Activated CD4-positive, alpha-beta T cell treated with anti-CD3 and anti-CD28 coated beads for 24 hours (primary cell): ENCODE measurements at regions not wholly inside any gene's neighbourhood (a gene's known extent, or its start where the extent isn't known, plus 50 kb on each side); places are given as distances from the start of the nearest gene placed in this dataset.

ENCODE experiments used
- DNase-seq, 2 donors: peaks; one replicate each; pipeline ENCODE4 v3.0.0-alpha.2; 2020; ENCODE audit warnings: low read depth in 2 of 2

DNA sequence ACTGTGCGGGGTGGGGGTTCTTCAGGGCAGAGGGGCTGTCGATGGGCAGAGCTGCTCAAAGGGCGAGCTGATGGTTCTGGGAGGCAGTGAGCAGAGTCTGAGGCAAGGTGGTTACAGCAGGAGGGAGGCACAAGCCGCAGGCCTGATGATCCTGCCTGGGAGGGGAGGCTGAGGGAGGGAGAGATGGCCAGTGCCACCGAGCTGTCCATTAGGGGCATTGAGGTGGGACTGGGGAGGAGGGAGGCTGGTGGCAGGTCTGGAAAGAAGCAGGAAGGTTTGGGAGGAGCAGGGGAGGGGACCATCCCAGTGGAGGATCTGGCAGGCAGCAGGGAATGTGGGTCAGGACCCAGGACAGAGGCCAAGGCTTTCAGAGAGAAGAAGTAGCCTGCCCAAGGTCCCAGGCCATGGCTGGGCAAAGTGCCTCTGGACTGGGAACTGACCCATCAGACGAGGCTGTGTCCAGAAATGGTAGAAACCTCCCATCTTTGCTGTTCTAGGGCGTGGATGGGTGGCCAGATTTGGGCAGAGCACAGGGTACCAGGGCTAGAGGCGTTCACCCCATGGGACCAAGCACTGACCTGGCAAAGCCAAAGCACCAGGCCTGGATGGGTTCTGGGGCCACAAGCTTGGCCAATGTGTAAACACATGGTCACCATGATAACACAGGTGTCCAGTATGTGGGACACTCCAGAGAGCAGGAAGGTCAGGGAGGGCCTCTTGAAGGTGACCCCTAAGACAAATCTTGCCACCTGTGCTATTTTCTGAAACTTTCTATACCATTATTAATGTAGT is 55.5 kb downstream of the INHBB start:
- no peak for DNase-seq

DNA sequence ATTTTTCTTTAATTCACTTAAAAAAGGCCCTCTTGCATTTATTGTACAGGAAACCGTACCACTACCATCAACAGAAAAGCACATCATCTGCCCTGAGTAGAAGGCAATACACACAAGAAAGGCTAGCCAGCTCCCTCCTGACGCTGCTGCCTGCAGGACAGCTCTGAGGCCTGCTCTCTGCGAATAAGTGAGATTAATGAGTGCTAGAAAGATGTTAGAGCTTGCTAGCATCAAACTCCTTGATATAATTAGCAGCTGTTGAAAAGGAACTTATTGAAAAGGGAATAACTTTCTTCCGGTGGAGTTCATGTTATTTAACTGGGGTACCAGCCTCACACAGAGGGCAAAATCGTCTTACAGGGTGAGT is 56.1 kb downstream of the INHBB start:
- DNase-seq, result no peak

GRCh38 chr2:120402508-120402907 is 56.6 kb downstream of the INHBB start:
- no peak for DNase-seq

DNA sequence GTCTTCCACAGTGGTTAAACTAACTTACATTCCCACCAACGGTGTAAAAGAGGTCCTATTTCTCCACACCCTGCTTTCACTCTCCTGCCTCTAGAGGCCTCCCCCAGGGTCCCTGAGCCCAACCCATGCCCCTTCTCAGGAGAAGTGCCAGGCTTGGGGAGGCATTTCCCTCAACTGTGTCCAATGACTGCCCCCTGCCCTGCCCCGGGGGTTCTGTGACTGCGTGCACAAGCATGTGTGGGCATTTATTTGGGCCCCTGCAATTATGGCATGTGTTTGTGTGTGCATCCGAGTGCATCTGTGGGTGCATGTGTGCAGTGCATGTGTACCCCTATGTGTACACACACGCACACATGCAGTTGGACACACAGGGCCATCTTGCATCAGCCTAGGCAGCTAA is 57.3 kb downstream of the INHBB start:
- no peak for DNase-seq

DNA sequence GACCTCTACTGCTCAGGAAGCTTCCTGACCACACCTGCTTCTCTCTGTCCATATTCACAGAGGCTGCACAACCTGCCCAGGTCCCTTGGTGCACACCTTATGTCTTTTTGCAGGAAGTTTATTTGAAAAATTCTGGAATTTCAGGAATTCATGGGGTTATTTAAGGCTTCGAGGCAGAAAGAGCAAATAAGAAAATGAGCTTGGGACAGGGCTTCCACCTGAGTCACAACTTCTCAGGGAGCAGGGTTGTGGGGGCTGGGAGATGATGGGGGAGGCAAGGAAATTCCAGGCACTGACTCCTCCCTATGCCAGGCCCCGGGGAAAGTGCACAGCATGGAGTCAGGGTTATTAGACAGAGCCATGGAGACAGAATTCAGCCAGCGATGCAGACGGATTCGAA is 57.7 kb downstream of the INHBB start:
- DNase-seq, result no peak

DNA sequence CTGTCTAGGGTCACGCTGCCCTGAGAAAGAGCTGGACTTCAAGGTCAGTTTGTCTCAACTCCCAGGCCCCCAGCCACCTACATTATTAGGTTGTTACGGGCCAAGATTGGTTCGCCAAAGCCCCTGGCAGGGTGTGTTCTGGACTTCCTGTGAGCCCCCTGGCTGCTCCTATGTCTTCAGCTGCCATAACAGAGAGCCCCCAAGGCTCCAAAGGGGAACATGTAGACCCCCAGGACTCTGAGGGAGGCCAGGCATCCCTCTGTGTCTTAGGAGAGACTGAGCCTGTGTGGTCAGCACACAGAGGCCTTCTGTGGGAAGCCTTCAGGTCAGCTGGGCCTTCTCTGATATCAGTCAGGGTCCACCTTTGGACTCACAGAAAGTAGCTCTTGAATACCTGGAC is 58.3 kb downstream of the INHBB start:
- DNase-seq, result no peak

GRCh38 chr2:120404941-120405758 is 59.2 kb downstream of the INHBB start:
- no peak for DNase-seq

DNA sequence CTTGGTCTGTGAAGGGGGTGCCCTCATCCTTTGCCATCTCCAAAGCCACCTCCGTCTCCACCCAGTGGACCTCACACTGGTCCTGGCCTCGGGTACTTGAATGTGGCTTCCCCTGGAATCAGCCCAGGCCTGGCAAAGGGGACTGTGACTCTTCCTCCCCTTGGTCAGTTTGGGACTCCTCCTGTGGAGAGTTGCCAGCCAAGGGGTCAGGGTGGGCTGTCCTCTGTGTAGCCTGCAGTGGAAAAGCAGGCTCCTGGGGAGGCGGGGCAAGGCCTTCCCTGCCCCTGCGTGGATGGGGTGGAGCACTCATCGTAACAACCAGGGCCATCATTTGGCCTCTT is 59.8 kb downstream of the INHBB start:
- DNase-seq, result no peak

DNA sequence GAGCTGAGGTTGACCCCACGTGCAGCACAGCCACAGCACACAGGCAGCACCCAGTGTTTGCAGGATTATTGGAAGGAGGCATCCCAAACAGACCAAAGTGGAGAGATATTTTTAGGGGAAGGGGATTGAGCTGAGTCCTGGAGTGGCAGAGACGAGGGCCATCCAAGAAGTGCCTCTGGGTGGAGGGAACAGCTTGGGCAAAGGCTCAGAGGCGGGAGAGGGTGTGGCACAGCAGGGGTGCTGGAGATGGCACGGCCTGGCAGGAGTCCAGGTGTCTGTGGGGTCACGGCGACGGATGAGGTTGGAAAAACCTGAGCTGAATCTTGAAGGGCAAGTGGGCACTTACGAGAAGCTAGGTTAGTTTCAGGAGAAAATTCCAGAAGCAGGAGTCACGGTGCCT is 60.6 kb downstream of the INHBB start:
- DNase-seq, result no peak

DNA sequence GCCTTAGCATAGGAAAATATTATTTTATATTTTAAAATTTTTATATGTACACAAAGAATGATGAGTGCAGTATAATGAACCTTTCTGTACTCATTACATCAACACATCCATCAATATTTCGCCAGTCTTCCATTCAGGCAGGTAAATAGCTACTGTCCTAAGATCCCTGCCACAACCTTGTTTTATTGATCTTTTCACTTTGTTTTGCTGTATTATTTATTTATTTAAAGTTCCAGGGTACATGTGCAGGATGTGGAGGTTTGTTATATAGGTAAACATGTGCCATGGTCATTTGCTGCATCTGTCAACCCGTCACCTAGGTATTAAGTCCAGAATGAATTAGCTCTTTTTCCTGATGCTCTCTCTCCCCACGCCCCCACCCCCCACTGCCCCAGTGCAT is 64.6 kb downstream of the INHBB start:
- DNase-seq, result no peak

DNA sequence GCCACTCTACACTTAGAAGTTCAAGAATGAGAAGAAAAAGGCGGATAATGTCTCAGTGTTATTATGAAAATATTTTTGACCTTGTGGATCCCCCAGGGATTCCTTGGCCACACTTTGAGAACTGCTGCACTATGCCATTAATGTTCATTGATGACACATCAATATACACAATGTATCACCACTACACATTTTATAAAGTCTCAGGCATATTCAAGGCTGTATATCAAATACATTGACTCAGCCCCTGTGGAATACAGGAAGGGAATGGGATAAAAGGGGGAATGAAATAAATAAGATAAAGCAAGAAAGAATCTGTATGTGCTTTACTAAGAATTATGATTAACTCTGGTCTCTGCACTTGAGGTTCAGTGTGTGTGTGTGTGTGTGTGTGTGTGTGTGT is 69.1 kb downstream of the INHBB start:
- no peak for DNase-seq

GRCh38 chr2:120415728-120416509 is 70.0 kb downstream of the INHBB start:
- no peak for DNase-seq

DNA sequence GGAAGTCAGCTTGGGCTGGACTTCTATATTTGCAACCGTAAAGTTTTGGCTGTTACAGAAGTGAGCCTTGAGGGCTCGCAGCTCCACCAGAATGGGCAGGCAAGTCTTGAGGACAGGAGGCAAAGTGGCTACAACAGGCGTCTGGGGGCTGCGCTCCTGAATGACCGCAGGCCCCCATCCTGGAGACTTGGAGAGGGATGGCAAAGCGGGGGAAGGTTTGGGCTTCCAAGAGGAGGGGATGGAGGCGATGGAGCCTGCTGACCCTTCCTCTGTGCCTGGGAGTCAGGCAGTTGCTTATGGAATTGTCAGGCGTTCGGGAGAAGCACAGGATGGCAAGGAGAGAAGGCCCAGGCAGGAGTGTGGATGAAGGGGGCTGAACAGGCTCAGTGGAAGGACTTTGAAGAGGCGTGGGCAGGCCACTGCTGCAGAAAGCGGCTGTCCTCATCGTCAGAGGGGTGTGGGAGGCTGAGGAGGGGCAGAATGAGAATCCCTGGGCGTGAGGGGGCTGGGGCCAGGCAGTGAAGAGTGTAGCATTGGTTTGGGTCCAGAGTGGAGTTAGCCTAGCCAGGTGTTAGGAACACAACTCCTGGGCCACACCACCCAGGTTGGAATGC is 72.3 kb downstream of the INHBB start:
- DNase-seq, result no peak

DNA sequence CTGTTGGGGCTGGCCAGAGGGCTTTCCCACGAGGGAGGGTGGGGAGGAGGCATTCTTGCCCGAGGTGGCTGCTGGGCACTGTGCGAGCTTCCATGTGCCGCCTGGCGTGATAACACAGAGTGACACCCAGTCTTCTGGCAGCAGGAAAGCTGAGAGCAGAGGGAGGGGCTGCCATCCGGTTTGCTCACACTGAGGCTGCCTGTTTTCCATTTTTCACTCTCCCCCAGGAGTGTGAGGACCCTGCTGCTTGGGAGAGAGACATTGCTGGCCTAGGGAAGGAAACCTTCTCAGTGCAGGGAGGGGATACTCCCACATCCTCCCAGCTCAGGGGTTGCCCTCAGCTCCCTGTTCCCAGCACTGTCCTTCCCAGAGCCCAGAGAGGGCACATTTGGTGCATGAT is 73.1 kb downstream of the INHBB start:
- no peak for DNase-seq

- no peak for DNase-seq
Measured at GRCh38 chr2:120419955-120420354, 74.0 kb downstream of the INHBB start.

- DNase-seq, result no peak
Measured at GRCh38 chr2:120421126-120421829, 75.3 kb downstream of the INHBB start.

GRCh38 chr2:120421830-120422175 is 75.9 kb downstream of the INHBB start:
- DNase-seq, result no peak

DNA sequence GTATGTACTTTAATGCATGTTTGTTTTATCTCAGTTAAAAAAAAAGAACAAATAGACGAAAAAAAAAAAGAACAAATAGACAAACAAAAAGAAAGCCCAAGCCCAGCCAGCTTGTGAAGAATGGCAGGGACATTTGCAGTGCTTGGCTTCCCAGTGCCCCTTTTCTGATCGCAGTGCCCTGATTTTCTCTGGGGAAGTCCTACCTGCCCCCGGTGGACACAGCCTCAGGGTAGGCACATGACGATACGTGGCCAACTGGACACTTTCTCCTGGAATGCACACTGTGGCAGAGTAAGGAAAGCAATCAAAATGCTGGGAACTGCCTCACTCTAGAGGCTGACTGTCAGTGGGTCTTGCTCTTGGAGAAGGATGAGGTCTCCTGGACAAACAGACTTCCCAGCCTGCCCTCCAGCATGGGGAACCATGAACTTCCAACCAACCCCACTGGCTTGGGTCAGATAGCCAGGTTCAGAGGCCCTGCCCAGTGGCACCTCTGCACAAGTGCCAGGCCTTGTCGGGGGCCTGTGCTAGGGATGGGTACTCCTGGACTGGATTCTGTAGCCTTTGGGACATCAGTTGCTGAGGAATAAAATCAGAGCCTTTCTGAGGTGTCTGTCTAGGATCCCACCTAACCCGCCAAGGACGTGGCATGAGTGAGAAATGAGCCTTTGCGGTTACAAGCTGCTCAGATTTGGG is 76.7 kb downstream of the INHBB start:
- DNase-seq, result no peak

DNA sequence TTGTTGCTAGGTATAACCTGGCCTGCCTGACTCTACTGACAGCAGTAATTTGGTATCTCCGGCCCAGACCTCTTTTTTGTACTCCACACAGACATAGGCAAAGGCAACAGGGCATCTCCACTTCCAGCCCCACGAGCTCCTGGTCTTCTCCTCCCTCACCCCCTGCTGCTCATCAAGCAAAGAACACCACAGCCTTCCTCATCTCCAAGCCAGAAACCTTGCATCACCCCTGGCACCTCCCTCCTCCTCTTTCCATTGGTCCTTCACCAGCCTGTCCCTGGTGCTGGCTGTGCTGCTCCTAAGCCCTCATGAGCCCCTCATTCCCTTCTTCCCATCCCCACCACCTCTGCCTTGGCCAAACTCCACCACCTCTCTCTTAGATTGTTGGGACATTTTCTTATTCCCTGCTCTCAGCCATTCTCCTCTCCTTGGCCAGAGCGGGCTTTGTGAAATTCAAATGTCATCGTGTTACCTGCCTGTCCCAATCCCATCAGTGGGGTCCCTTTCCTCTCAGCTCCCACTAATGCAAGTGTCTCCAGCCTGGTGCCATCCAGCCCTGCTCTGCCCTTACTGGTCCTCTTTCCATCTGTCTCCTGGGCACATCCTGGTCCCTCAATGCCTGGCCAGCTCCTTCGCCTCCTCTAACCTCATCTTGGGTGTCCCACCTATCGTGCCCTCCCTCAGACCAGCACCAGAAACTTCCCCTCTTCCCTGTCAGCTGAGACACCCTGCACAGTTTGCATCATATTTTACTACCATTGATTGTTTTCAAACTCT is 77.4 kb downstream of the INHBB start:
- DNase-seq, result no peak

DNA sequence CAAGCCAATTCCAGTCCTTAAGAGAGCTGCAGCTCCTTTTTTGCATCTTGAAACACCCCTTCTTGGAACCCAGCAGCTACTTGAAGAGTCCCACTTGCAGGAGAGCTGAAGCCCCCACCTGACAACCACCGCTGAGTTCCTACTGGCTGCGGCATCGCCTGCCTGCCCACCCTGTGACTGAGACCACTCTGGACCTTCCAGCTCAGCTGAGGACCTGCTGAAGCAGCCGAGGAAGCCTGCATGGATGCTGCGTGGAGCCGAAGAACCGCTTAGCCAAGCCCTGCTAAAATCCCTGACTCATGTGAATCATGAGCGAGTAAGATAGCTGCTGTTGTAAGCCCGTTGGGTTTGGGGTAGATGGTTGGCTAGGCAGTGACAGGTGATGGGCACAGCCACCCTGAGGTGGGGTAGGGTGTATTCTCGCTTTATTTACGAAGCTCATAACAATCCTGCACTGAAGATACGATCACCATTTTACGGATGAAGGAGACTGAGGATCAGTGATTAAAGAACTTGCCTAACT is 78.4 kb downstream of the INHBB start:
- no peak for DNase-seq
